HG03196 (cell line): ENCODE measurements at regions not wholly inside any gene's neighbourhood (a gene's known extent, or its start where the extent isn't known, plus 50 kb on each side); places are given as distances from the start of the nearest gene placed in this dataset.
"Not testable (repeated sequence)": the region's sequence is repeated elsewhere in the genome, so short reads cannot be mapped to it uniquely, and the experiment has no call there.

ENCODE experiments used
- ATAC-seq: cut with Tn5 transposase; IDR thresholded peaks from one replicate; pipeline ENCODE4 v1.9.1; 2021; ENCODE audit not compliant: unreplicated experiment

DNA sequence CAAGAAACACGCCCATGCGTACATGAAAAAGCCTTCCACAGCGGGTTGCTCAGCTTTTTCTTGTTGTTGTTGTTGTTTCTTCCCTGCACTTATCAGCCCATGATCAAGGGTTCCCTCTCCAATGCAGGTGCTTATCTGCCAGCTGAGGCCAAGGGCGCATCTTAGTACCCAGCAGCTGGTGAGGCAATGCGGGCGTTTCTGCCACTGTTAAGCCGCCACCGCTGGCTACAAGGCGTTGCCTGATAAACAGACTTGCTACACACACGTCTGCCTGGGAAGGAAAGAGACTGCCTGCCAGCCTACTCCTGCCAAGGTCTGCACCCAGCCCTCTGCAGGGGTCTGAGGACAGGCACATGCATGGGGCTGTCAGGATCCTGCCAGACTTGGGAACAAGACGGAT, 345.9 kb downstream of the BCL11B start:
- no peak for ATAC-seq

DNA sequence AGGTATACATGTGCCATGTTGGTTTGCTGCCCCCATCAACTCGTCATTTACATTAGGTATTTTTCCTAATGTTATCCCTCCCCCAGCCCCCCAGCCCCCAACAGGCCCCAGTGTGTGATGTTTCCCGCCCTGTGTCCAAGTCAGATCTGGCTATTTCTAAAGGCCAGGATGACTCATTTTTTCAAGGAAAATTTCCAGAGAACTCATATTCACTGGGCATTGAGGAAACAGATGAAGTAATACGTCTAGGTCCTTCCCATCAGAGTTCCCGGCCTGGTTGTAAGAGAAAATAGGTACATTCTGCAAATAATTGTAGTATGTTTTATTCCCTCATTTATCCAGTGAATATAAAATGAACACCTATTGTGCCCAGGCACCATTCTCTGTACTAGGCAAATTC, 345.2 kb downstream of the BCL11B start:
- no peak for ATAC-seq

DNA sequence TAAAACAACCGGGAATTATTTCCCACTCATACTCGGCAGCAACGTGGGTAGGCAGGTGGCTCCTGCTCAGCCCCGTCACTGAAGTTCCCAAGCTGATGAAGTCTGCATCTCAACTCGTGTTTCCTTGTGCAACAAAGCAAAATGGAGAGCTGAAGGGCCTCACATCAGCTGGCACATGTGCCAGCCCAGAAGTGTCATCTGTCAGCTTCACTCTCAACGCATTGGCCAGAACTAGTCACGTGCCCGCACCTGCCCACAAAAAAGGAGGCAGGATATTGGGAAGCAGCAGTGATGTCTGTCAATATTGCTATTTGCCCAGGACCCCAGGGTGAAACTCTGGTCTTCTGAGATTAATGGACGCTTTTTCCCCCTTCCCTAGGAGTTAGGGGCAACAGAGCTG, 344.0 kb downstream of the BCL11B start:
- no peak for ATAC-seq

DNA sequence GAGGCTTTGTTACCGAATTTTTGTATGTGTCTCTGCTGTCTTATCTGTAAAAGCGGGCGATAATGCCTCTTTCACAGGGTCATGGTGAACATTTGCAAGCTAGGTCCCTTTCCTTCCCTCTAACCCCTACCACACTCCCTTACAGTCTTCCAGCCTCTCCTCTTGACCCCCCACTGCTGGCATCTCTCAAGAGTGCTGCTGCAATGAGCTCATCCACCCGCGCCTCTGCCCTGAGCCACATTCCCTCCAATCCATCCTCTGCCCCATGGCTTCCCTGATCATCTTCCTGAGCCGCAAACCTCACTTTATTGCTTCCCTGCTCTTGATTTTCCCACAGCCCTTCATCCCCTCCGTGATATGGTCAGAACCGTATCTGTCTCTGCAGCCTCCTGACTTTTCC, 343.6 kb downstream of the BCL11B start:
- ATAC-seq = no peak

DNA sequence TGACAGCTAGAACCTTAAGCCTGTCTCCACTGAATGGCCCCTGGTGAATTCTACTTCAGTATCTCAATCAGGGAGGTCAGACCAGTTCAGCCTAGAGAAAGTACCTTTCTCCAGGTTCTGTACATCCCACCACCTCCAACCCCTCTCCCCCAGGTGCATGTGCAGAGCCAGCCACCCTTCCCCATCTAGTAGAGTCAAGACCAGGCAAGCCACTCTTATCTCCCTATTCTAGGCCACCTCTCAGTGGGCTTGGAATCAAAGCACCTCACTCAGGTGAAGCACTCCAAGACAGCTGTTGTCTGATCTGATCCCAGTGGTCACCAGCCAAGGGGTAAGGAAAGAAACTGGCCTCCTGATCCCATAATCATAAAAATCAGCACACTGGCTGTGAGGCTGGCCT, 340.9 kb downstream of the BCL11B start:
- no peak for ATAC-seq

DNA sequence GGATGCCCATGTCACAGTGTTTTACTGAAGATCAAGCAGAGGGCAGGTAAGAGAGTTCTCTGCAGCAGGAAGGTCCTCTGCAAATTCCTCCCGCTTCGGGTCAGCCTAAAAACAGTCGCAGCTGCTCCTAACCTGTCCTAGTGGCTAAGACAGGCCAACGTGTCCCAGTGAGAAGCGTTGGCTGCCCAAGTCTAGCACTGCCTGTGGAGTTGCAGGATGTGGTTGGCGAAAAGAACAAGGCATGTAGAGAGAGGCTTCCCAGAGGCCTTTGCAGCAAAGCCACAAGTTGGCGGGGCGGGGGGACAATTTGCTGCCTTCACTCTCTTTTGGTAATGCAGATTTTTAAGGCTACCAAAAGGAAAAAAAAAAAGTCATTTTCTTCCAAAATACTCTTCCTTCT, 340.1 kb downstream of the BCL11B start:
- no peak for ATAC-seq

DNA sequence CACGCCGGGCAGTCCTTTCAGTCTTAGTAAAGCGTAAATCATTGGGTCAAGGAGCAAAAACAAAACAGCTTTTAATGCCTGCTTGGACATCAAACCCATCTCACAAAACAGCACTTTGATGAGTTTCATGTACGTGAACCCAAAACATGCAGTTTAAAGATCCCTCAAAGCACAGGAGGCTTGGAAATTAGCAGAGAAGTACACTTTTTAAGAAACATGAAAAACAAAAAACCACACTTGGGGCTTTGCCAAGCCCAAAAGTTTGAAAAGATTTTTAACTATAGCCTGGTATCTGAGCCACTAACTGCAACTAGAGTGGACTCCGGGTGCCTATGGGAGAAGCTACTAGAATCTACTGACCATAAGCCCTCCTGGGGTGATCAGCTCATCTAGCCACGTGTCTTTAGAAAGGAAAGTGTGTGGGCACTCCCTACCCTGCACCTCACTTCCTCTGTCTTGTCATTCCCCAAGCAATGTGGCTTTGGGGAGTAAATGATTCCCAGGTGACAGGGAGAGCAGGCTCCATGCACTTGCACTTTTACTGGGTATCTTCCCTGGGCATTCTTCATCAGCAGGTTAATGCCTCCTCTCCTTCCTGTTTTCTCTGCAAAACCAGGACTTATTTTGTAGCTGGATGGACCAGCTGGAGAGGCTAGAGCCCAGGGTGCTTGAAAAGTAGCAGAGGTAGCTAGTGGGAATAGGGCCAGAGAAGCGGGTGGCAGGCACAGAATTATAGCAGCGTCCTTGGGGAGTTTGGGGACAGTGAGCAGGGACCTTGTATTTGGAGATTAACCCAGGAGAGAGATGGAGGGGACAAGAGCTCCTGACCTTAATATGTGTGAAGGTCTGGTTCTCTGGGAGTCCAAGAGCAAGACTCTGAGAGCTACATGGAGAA, 339.3 kb downstream of the BCL11B start:
- no peak for ATAC-seq

DNA sequence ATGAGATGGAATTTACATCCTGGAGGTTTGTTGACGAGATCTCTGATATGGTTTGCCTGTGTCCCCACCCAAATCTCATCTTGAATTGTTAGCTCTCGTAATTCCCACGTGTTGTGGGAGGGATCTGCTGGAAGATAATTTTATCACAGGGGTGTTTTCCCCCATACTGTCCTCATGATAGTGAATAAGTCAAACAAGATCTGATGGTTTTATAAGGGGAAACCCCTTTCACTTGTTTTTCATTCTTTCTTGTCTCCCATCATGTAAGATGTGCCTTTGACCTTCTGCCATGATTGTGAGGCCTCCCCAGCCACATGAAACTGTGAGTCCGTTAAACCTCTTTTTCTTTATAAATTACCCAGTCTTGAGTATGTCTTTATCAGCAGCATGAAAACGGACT, 337.4 kb downstream of the BCL11B start:
- not testable (repeated sequence) for ATAC-seq

DNA sequence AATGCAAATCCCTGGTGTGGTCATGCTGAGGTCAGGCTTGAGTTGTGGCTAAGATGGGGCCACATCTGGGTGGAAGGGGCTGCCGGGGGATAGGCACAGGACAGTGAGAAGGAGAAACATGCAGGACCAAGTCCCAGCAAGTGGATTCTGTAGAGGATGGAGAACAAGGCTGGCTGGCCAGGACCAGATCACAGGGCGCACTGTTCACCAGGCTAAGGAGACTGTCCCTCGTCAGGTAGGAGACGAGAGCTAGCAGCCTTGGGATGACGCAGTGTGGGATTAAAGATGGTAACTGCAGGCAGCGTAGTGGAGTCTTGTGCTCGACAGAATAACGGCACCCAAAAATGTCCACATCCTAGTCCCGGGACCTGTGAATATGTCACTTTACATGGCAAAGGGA, 336.1 kb downstream of the BCL11B start:
- ATAC-seq = no peak

DNA sequence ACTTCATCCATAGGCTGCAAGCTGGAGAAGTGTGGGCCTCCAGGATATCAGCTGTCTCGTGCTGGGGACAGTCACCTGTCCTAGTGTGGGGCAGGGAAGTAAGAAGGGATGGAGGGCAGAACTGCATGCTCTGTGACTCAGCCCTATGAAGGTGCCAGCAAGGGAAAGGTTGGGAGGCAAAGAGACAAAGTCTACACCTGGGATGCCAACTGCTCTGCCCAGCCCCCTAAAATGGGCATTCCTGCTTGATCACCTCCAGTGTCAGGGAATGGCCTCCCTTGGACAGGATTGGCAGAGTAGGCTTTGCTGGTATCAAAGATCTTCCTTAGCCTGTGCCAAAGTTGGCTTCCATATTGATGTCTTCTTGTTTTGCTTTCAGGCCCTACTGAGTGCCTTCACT, 335.0 kb downstream of the BCL11B start:
- no peak for ATAC-seq

DNA sequence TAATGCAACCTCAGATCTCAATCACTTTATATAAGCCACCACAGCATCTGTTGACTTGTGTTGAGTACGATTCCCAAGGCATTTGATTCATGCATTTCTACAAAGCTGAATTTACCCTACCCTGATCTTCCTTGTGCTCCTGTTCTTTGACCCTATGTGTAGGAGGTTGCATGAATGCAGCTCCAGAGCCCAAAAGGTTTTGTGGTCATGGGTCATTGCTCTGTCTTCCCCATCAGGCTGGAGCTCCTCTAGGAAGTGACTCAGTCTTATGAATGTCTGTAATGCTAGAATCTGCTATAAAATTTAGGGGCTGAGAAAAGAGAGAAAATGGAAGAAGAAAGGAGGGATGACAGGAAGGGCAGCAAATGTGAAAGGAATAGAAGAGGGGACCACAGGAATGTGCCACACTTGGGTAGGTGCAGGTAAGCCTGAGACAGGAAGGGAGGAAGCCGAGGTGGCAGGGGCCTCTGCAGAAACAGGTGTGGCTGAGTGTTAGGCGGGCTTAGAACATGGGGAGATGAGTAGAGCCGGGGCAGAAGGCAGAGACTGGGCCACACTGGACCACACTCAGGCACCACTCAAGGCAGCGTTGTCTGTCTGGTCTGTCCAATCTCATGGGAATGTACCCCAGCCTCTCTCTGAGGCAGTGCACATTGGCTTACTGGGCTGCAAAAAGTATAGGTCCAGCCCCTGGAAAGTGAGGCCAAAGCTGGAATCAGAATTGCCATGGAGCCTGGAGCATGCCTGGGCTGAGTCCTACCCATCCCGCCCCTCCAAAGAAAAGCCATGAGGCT, 334.1 kb downstream of the BCL11B start:
- no peak for ATAC-seq

DNA sequence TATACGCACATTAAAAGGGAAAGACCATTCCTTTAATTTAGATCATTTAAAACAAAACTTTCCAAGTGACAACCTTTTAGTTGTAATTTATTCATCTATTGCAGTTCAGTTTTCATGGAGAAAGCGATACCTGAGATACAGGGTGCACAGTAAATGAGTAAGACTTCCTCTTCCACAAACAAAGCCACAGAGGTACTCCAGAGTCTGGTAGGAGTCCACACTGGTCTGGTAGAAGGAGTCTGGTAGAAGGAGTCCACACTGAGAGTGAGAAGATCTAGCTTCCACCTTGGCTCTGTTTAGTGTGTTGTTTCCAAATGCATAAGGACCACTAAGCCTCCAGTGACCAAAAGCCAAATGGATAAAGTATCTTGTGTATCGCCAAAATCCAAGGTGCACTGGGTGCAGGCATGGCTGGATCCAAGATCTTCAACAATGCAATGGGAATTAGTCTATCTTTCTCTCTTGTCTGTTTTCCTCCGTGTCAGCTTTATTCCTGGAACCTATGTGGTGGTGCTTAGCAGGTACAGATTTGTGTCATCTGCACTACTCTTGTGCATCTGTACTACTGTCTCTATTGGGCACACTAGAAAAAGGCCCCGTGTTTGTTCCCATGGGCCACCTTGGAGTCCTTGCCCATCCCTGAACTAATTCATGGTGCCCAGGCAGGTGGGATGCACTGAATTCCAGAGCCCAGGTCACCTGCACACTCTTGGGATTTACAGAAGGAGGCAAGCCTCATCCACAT, 331.1 kb downstream of the BCL11B start:
- ATAC-seq = no peak

DNA sequence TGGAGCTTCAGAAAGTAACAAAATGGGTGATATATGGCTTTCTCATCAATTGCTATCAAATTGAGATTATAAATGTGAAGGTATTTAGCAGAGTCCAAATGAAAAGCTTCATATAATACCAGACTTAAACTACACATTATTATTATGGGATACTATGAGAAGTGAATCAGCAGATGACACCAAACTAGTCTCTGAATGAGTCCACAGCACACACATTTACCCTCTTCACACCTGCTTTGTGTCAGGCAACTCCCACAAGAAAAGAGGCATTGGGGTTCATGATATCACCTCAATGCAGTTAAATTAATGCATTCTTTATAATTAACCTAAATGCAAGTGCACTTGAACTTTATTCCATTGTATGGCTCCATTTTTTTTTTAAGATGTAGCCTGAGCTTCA, 330.5 kb downstream of the BCL11B start:
- no peak for ATAC-seq

DNA sequence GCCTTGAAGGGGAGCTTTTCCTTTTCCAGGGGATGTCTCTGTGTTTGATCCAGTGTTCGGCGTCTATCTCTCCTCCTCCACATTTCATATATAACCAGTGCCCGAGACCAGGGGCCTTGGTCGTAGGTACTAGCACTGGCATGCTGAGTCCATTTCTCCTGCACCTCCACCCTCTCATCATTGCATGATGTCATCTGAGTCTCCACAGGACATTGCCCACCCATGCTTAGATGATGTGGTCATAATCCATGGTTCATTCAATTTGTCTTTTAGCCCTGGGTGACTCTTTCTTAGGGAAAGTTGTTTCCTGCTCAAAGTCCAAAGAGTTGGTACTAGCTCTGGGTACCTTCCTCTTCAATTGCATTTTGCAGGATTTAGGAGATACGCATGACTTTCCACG, 328.1 kb downstream of the BCL11B start:
- ATAC-seq = no peak

DNA sequence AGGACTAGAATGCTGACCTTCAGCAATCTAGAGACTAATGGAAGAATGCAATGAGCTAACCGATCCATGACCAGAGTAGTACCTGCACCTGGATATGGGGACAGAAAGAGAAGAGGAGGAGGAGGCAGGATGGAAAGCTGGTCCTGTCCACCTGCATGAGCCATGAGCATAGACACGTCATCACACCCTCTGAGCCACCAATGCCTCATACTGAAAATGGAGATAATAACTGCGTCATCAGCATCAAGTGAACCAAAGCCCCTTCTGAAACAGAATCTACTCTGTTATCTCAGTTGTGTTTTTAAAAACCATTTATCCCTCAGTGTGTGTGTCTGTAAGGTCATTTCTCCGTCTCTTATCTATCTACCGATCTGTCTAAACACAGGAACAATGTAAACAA, 327.0 kb downstream of the BCL11B start:
- no peak for ATAC-seq

DNA sequence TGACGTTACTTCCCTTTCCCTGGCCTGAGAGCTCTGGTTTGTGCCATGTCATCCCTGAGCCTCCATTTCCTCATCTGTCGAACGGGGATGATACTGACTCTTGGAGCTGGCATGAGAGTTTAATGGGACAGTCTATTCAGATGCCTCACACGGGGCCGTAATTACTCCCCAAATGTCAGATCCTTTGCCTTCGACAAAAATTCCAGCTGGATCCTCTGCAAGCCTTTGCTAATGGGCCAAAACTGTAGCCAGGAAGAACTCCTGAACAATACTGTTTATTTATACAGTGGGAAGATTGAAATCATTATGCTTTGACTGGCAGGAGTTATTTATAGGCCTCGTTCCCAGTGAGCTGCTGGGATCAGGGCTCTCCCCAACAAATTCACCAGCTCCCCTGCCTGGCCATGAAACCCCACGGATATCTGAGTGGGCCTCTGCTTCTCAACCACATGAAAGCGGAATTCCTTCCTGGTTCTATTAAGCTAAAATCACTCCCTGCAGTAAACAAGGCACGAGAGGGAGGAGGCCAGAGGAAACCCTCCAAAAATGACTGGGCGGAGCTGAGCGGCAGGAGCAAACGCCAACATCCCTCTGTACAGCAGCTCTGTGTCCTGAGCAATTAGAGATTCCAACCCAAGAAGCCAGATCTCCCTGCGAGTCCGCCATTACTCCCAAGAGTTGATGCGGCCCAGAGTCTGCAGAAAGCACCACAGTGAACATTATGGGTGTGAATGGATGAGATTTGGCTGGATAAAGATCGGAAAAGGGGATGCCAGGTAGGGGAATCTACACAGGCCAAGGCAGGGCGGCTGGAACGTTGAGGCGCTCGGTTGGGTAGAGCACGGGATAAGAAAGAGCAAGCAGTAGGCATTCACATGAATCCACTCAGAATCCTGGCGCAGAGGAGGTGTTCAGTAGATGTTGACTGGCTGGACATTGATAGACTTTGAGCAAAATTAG, 326.1 kb downstream of the BCL11B start:
- ATAC-seq = no peak

DNA sequence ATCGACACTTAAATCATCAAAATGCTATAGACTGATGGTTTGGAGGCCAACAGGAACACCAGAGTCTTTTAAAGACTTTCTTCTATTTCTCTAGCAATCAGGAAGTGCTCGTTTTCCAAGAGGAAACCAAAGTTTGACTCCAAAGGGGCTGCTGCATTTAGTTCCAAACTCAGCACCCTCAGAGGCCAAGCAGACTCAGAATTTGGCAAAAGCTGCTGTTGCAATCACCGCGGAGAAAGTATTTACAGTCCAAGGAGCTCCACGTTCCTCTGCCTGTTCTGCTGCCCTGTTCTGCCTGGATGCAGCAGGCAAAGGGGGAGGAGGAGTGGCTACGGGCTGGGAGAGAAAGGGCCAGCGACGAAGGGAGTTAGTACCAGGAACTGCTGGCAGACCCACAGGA, 325.1 kb downstream of the BCL11B start:
- ATAC-seq = no peak

DNA sequence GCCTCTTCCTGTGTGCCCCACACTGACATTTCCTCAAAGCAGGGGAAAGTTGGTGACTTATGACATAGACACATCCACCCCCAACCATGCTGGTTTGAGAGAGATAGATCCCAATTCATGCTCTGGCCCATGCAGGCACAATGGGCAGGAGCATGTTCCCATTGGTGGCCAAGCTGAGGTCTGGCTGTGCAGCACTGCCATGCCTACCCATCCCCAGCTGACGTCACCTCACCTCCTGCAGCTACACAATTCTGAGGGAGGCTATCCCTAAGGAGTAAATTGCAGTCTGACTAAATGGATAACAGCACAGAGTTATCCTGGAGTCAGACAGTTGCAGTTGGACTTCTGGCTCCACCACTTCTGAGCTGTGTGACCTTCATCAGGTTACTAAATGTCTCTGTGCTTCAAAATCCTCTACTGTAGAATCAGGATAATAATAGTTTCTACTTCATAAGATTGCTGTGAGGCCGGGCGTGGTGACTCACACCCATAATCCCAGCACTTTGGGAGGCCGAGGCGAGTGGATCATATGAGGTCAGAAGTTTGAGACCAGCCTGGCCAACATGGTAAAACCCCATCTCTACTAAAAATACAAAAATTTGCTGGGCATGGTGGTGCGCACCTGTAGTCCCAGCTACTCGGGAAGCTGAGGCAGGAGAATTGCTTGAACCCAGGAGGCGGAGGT, 323.9 kb downstream of the BCL11B start:
- ATAC-seq = no peak

DNA sequence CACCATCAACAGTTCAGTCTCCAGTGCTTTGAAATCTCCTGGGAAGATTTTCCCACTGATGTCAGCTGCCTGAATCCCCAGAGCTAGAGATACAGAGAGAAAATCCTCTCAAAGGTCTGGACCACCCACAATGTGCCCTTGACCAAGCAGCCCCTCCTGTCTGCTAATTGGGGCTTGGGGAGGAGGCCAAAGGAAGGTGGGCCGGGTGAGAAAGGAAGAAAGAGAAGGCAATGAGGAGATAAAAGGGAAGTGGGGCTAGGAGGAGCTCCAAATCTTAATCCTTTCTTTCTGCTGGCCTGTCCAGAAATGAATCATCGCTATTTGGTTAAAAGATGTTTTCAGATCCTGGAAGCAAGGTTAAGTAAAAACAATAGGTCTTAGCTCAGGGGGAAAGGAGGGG, 322.9 kb downstream of the BCL11B start:
- ATAC-seq = no peak
